GM13976 (cell line): ENCODE measurements at regions not wholly inside any gene's neighbourhood (a gene's known extent, or its start where the extent isn't known, plus 50 kb on each side); places are given as distances from the start of the nearest gene placed in this dataset.

Source experiments
- DNase-seq: peaks from one replicate; pipeline ENCODE4 v3.0.0; 2012; ENCODE audit warnings: low spot score
- CTCF ChIP-seq: IDR thresholded peaks from 2 replicates; pipeline ENCODE4 v1.5.1; 2012; ENCODE audit warnings: borderline replicate concordance, mild to moderate bottlenecking; ENCODE audit not compliant: insufficient read depth; ENCODE audit errors: extremely low read depth, missing control alignments, control extremely low read depth
- in situ Hi-C: fragments of 300-500 bp; cut with MboI; formaldehyde crosslinking; loops from one replicate; pipeline ENCODE4 v1.12.0; 2022; ENCODE audit warnings: low sequenced_read_pairs, mixed read lengths, inconsistent platforms; ENCODE audit not compliant: unreplicated experiment

- in situ Hi-C loops = no loop called here
- DNase-seq = no peak
- no peak for TF ChIP-seq CTCF
These were observed 55.0 kb downstream of the FOXA2 start for GRCh38 chr20:22529150-22530019.

- TF ChIP-seq CTCF = no peak
- DNase-seq = no peak
- in situ Hi-C loops = no loop called here
These were observed 57.8 kb downstream of the FOXA2 start for GRCh38 chr20:22526512-22527012.

- DNase-seq = no peak
- in situ Hi-C loops = no loop called here
- TF ChIP-seq CTCF = no peak
These were observed 58.6 kb downstream of the FOXA2 start for GRCh38 chr20:22525821-22526220.

- no peak for TF ChIP-seq CTCF
- in situ Hi-C loops = no loop called here
- no peak for DNase-seq
These were observed 59.1 kb downstream of the FOXA2 start for GRCh38 chr20:22525069-22525820.

GRCh38 chr20:22524393-22525015 is 59.9 kb downstream of the FOXA2 start:
- TF ChIP-seq CTCF = no peak
- in situ Hi-C loops = no loop called here
- DNase-seq = no peak
